ENCODE measurements at regions not wholly inside any gene's neighbourhood (a gene's known extent, or its start where the extent isn't known, plus 50 kb on each side); places are given as distances from the start of the nearest gene placed in this dataset.

- no peak for TF ChIP-seq REST (IDR thresholded peaks at IDR 0.05; ENCODE audit: low read depth, low read length)
- no peak for TF ChIP-seq GATA2 (CRISPR knock-in tag; IDR thresholded peaks at IDR 0.05)
- no peak for TF ChIP-seq FOSL2 (IDR thresholded peaks at IDR 0.05; ENCODE audit: borderline replicate concordance, low read depth)
- no peak for TF ChIP-seq MAX (IDR thresholded peaks at IDR 0.05; ENCODE audit: low read depth)
- no peak for TF ChIP-seq TCF12 (IDR thresholded peaks at IDR 0.05)
- TF ChIP-seq CHD2 (IDR thresholded peaks at IDR 0.05; ENCODE audit: low read length, partially characterized antibody) = no peak
- TF ChIP-seq EZH2phosphoT487 (IDR thresholded peaks at IDR 0.05; ENCODE audit: borderline replicate concordance, low read depth) = no peak
These were observed 152.5 kb upstream of the SPRY1 start (continued) for GRCh38 chr4:123244137-123244536.

GRCh38 chr4:123246085-123246484 lies 150.5 kb upstream of the SPRY1 start:
- peaks cover 4% of the 10 kb centered on the region; the same call in 1 of the 2 replicates for H3K9me3 ChIP-seq
- TF ChIP-seq CHD2 (IDR thresholded peaks at IDR 0.05; ENCODE audit: low read length, partially characterized antibody) (peak; percentile 19), JUND (IDR thresholded peaks at IDR 0.05) (no peak), EP300 (IDR thresholded peaks at IDR 0.05; ENCODE audit: borderline replicate concordance in 1 of 2, low read depth in 1 of 2, low read length in 1 of 2) (peak in 1 of 2 experiments; percentile 60; a peak in 2 of 4 replicates), RFX5 (IDR thresholded peaks at IDR 0.05; ENCODE audit: low read length) (no peak), YY1 (IDR thresholded peaks at IDR 0.05; ENCODE audit: low read depth) (no peak), MAX (IDR thresholded peaks at IDR 0.05; ENCODE audit: low read depth) (no peak)
- no peak overlapping the region for H3K4me3 ChIP-seq (ENCODE audit: low read depth in 2 of 2, low read length in 1 of 2)
- no peaks in the 10 kb centered on the region for H3K9me2 ChIP-seq
- peak overlapping the region in 1 of 2 experiments; percentile 62; a peak in 2 of 4 replicates for H3K27ac ChIP-seq (ENCODE audit: low read depth in 2 of 2, low read length in 1 of 2)
- H3K4me1 ChIP-seq (ENCODE audit: control insufficient read depth in 1 of 2, insufficient read depth in 2 of 2, low read depth in 1 of 2, low read length in 1 of 2) = peaks cover 21 to 26% of the 10 kb centered on the region in 2 experiments; a peak in 3 of 4 replicates
- no peaks in the 10 kb centered on the region for H3K36me3 ChIP-seq (replicated peaks in 1 of 2; ENCODE audit: control insufficient read depth in 1 of 2, insufficient read depth in 2 of 2, low read length in 1 of 2)
- no peak overlapping the region for H3K4me2 ChIP-seq
- H3K9ac ChIP-seq = no peak overlapping the region
- H2AFZ ChIP-seq (ENCODE audit: low read depth) = no peak overlapping the region
- CTCF ChIA-PET = no interaction called here
- 50% methylated on average over 4 of the region's 4 CpGs for WGBS (ENCODE audit: low lambda C conversion rate)
- H3K79me2 ChIP-seq (ENCODE audit: insufficient read depth) = no peaks in the 10 kb centered on the region
- H3K27me3 ChIP-seq (ENCODE audit: insufficient read depth) = no peaks in the 10 kb centered on the region
- peaks cover 12% of the 10 kb centered on the region for H3F3A ChIP-seq (replicated peaks; ENCODE audit: insufficient read depth)
- no peak for DNase-seq
- no peaks in the 10 kb centered on the region for H4K20me1 ChIP-seq (ENCODE audit: insufficient read depth)
- POLR2A ChIA-PET = no interaction called here

Data from SK-N-SH (cell line).